A673 (cell line): ENCODE measurements at regions not wholly inside any gene's neighbourhood (a gene's known extent, or its start where the extent isn't known, plus 50 kb on each side); places are given as distances from the start of the nearest gene placed in this dataset.
"Not testable (repeated sequence)": the region's sequence is repeated elsewhere in the genome, so short reads cannot be mapped to it uniquely, and the experiment has no call there.

ENCODE experiments used
- BruUV-seq: library from RNA; stranded (reverse); fragments of 400-500 nt; replicated peaks from 2 replicates; lab custom pipeline; 2021; lab: Mats Ljungman, UMichigan
- CTCF ChIA-PET: fragments of 300-600 bp; sonication (Branson Sonifier 250); formaldehyde crosslinking; loops from one replicate; lab custom pipeline; 2022; ENCODE audit warnings: antibody characterized with exemption; lab: Charles Lee
- POLR2A ChIA-PET: fragments of 300-600 bp; sonication (Branson Sonifier 250); formaldehyde crosslinking; loops from one replicate; lab custom pipeline; 2022; ENCODE audit warnings: antibody characterized with exemption; ENCODE audit not compliant: low non-redundant PET; lab: Charles Lee
- DNase-seq: peaks from one replicate; pipeline ENCODE4 v3.0.0-alpha.2; 2015; ENCODE audit warnings: low spot score
- H3K27ac ChIP-seq: fragments of 200-600 bp; sonication (generic); 2 replicates; pipeline ENCODE4 v1.5.1; 2016; ENCODE audit warnings: mixed run types, low read depth, mild to moderate bottlenecking, mixed read lengths, antibody characterized with exemption, low read length; ENCODE audit not compliant: poor library complexity, severe bottlenecking
- H3K27me3 ChIP-seq: fragments of 200-600 bp; sonication (generic); replicated peaks from 2 replicates; pipeline ENCODE4 v1.6.1; 2017; ENCODE audit warnings: mixed run types, low read depth, mild to moderate bottlenecking, mixed read lengths, antibody characterized with exemption, low read length; ENCODE audit not compliant: insufficient read depth, poor library complexity
- H3K36me3 ChIP-seq: fragments of 200-600 bp; sonication (generic); 2 replicates; pipeline ENCODE4 v1.6.1; 2016; ENCODE audit warnings: mixed run types, mild to moderate bottlenecking, mixed read lengths, antibody characterized with exemption, low read length; ENCODE audit not compliant: insufficient read depth, poor library complexity, severe bottlenecking
- H3K4me1 ChIP-seq: fragments of 200-600 bp; sonication (generic); 2 replicates; pipeline ENCODE4 v1.6.1; 2017; ENCODE audit warnings: mixed run types, mild to moderate bottlenecking, mixed read lengths, antibody characterized with exemption, low read length; ENCODE audit not compliant: insufficient read depth, poor library complexity, severe bottlenecking
- H3K4me3 ChIP-seq: fragments of 200-600 bp; sonication (generic); 2 replicates; pipeline ENCODE4 v1.5.1; 2016; ENCODE audit warnings: low read depth, mixed run types, mild to moderate bottlenecking, mixed read lengths, low read length; ENCODE audit not compliant: poor library complexity, severe bottlenecking
- H3K9me3 ChIP-seq: fragments of 200-600 bp; sonication (generic); 2 replicates; pipeline ENCODE4 v1.6.1; 2016; ENCODE audit warnings: mixed run types, low read depth, mild to moderate bottlenecking, mixed read lengths, antibody characterized with exemption, low read length; ENCODE audit not compliant: poor library complexity, severe bottlenecking
- CTCF ChIP-seq: fragments of 300-800, 200-600 bp; sonication (generic); conservative IDR thresholded peaks from 2 replicates; pipeline ENCODE4 v1.5.1; 2017; ENCODE audit warnings: low read depth, mild to moderate bottlenecking, antibody characterized with exemption, low read length, moderate library complexity, mixed read lengths
- EZH2 ChIP-seq: fragments of 200-600 bp; sonication (generic); IDR thresholded peaks from 2 replicates; pipeline ENCODE4 v1.6.1; 2017; ENCODE audit warnings: borderline replicate concordance, low read depth, mild to moderate bottlenecking, mixed read lengths, antibody characterized with exemption, low read length; ENCODE audit not compliant: poor library complexity, severe bottlenecking
- intact Hi-C: fragments of 100-400 bp; cut with micrococcal nuclease; formaldehyde crosslinking; loops from one replicate; pipeline ENCODE4 v1.10.0; 2022; ENCODE audit not compliant: unreplicated experiment

GRCh38 chr2:2726163-2726562 lies 395.1 kb upstream of the MYT1L start:
- no TSS peak for BruUV-seq
- H3K9me3 ChIP-seq, result no peaks in the 10 kb centered on the region
- no peak overlapping the region for H3K27ac ChIP-seq
- H3K27me3 ChIP-seq, result peaks cover 4% of the 10 kb centered on the region
- intact Hi-C loops, result no loop called here
- CTCF ChIA-PET, result no interaction called here
- POLR2A ChIA-PET, result no interaction called here
- H3K36me3 ChIP-seq, result no peaks in the 10 kb centered on the region
- TF ChIP-seq CTCF (no peak), EZH2 (no peak)
- no peak overlapping the region for H3K4me3 ChIP-seq
- DNase-seq, result no peak
- no peaks in the 10 kb centered on the region for H3K4me1 ChIP-seq

- CTCF ChIA-PET, result no interaction called here
- no peak for DNase-seq
- no peaks in the 10 kb centered on the region for H3K4me1 ChIP-seq
- TF ChIP-seq EZH2 (no peak), CTCF (no peak)
- H3K36me3 ChIP-seq, result no peaks in the 10 kb centered on the region
- intact Hi-C loops, result no loop called here
- H3K4me3 ChIP-seq, result no peak overlapping the region
- POLR2A ChIA-PET, result no interaction called here
- H3K27ac ChIP-seq, result no peak overlapping the region
- H3K27me3 ChIP-seq, result peaks cover 4% of the 10 kb centered on the region
- no TSS peak for BruUV-seq
- H3K9me3 ChIP-seq, result no peaks in the 10 kb centered on the region
Observed at GRCh38 chr2:2723064-2723463, 392.0 kb upstream of the MYT1L start.

- no peaks in the 10 kb centered on the region for H3K4me1 ChIP-seq
- TF ChIP-seq EZH2 (no peak), CTCF (no peak)
- intact Hi-C loops, result no loop called here
- peaks cover 4% of the 10 kb centered on the region for H3K27me3 ChIP-seq
- CTCF ChIA-PET, result no interaction called here
- H3K9me3 ChIP-seq, result no peaks in the 10 kb centered on the region
- BruUV-seq, result no TSS peak
- POLR2A ChIA-PET, result no interaction called here
- no peak for DNase-seq
- no peak overlapping the region for H3K27ac ChIP-seq
- H3K4me3 ChIP-seq, result no peak overlapping the region
- H3K36me3 ChIP-seq, result no peaks in the 10 kb centered on the region
Observed at GRCh38 chr2:2721296-2721835, 390.3 kb upstream of the MYT1L start.

- H3K4me1 ChIP-seq, H3K36me3 ChIP-seq, H3K9me3 ChIP-seq, intact Hi-C loops, BruUV-seq, H3K27ac ChIP-seq, DNase-seq, POLR2A ChIA-PET, H3K27me3 ChIP-seq, H3K4me3 ChIP-seq, CTCF ChIA-PET: not testable (repeated sequence)
Observed at GRCh38 chr2:2720806-2721205, 389.7 kb upstream of the MYT1L start.
